Motor neuron (in vitro differentiated cells): ENCODE measurements at regions not wholly inside any gene's neighbourhood (a gene's known extent, or its start where the extent isn't known, plus 50 kb on each side); places are given as distances from the start of the nearest gene placed in this dataset.
A peak's percentile ranks its signal among the peaks of the same experiment; 100 is the strongest.

Experiments used
- ATAC-seq, 8 experiments: fragments of 200-7000 bp; cut with Tn5 transposase; replicated peaks in 6 of 8; 2 replicates each; pipeline ENCODE4 v1.8.0; 2021; ENCODE audit warnings: mild to moderate bottlenecking in 8 of 8, moderate library complexity in 8 of 8
- H3K27ac ChIP-seq, 2 donors: fragments of 250-450 bp; sonication (Bioruptor Pico); 2 replicates each; pipeline ENCODE4 v1.9.0; 2021; ENCODE audit warnings: antibody characterized with exemption in 2 of 2, mild to moderate bottlenecking in 2 of 2, moderate library complexity in 1 of 2
- H3K4me1 ChIP-seq, 2 donors: fragments of 250-450 bp; sonication (Bioruptor Pico); replicated peaks in 1 of 2; 2 replicates each; pipeline ENCODE4 v1.6.1; 2021; ENCODE audit warnings: antibody characterized with exemption in 2 of 2, mild to moderate bottlenecking in 2 of 2, moderate library complexity in 1 of 2
- H3K4me3 ChIP-seq, 5 donors: fragments of 250-450 bp; sonication (Bioruptor Pico); 2 replicates each; pipeline ENCODE4 v1.9.0; 2021; ENCODE audit warnings: antibody characterized with exemption in 5 of 5, mild to moderate bottlenecking in 5 of 5, moderate library complexity in 4 of 5
- WGBS, 10 experiments: fragments of 450-650 bp; shearing (Covaris generic); methylation state at CpG; one replicate each; pipeline ENCODE4 v1.0.0; 2022; 5-methylcytosine and 5-hydroxymethylcytosine counted together
- in situ Hi-C, 9 experiments: fragments of 400-800 bp; cut with MboI; loops; one replicate each; pipeline ENCODE4 v1.15.0; 2021; ENCODE audit warnings: low sequenced_read_pairs in 9 of 9, low pct_unique_long_range_greater_than_20kb in 2 of 9; ENCODE audit not compliant: unreplicated experiment in 9 of 9

GRCh38 chr14:43981135-43981768 is 525.8 kb downstream of the FSCB start:
- Histone ChIP-seq H3K4me3 (no peak overlapping the region), H3K4me1 (no peaks in the 10 kb centered on the region), H3K27ac (no peak overlapping the region)
- in situ Hi-C loops: no loop called here
- 0 to 100% (median 82%) methylated on average over 1 to 3 of the region's 3 CpGs for WGBS, 10 experiments
- ATAC-seq: peak in 1 of 8 experiments; percentile 63

DNA sequence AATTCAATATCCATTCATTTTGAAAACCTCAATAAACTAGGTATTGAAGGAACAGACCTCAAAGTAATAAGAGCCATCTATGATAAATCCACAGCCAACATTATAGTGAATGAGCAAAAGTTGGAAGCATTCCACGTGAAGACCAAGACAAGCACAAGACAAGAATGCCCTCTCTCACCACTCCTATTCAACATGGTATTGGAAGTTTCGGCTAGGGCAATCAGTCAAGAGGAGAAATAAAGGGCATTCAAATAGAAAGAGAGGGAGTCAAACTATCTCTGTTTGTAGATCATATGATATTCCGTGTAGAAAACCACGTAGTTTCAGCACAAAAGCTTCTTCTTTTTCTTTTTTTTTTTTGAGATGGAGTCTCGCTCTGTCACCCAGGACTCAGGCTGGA is 550.3 kb downstream of the FSCB start:
- in situ Hi-C loops: no loop called here
- Histone ChIP-seq H3K4me3 (no peak overlapping the region), H3K27ac (no peak overlapping the region), H3K4me1 (no peaks in the 10 kb centered on the region)
- ATAC-seq: no peak
- 22 to 100% (median 70%) methylated on average over 4 to 5 of the region's 5 CpGs; no CpG with 5 or more reads in 2 of the 10 experiments for WGBS, 10 experiments

- no peak overlapping the region for H3K4me3 ChIP-seq
- in situ Hi-C loops: no loop called here
- WGBS, 10 experiments: 0 to 17% (median 7%) methylated on average over 1 to 3 of the region's 3 CpGs; no CpG with 5 or more reads in 3 of the 10 experiments
- H3K4me1 ChIP-seq: no peaks in the 10 kb centered on the region
- peak in 3 of 8 experiments; percentile 57 to 67 (median 58) for ATAC-seq
- H3K27ac ChIP-seq: no peak overlapping the region
These were observed 557.7 kb downstream of the FSCB start for GRCh38 chr14:43949400-43949799.

DNA sequence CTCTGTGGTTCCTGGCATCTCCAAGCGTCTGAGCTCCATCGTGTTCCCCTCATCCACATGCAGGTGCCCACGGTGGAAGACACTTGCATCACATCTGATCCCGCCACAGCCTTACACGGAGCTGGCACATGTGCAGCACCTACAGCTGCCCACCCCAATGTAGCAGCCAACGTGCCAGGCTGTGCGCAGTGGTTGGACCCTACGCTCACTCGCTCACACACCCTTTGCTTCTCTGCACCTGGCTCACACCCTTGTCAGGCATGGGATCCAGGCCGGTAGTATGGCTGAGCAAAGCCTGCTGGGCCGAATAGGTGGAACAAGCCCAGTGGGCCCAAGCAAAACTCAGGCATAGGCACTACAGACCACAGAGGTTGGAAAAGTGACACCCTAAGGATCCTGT is 567.2 kb downstream of the FSCB start:
- in situ Hi-C loops: no loop called here
- no peak for ATAC-seq
- H3K27ac ChIP-seq: no peak overlapping the region
- WGBS, 10 experiments: 22 to 100% (median 55%) methylated on average over 1 to 6 of the region's 11 CpGs; no CpG with 5 or more reads in 4 of the 10 experiments
- no peaks in the 10 kb centered on the region for H3K4me1 ChIP-seq
- no peak overlapping the region for H3K4me3 ChIP-seq

GRCh38 chr14:43938588-43939281 is 568.3 kb downstream of the FSCB start:
- Histone ChIP-seq H3K27ac (no peak overlapping the region), H3K4me1 (no peaks in the 10 kb centered on the region), H3K4me3 (no peak overlapping the region)
- ATAC-seq: no peak
- WGBS, 10 experiments: 18 to 100% (median 70%) methylated on average over 1 to 14 of the region's 25 CpGs; no CpG with 5 or more reads in 2 of the 10 experiments
- in situ Hi-C loops: no loop called here

- no peak overlapping the region for H3K27ac ChIP-seq
- no peaks in the 10 kb centered on the region for H3K4me1 ChIP-seq
- no peak for ATAC-seq
- 40 to 100% (median 100%) methylated on average over 1 to 2 of the region's 2 CpGs; no CpG with 5 or more reads in 6 of the 10 experiments for WGBS, 10 experiments
- in situ Hi-C loops: no loop called here
- no peak overlapping the region for H3K4me3 ChIP-seq
These were observed 570.1 kb downstream of the FSCB start for GRCh38 chr14:43937001-43937400.

DNA sequence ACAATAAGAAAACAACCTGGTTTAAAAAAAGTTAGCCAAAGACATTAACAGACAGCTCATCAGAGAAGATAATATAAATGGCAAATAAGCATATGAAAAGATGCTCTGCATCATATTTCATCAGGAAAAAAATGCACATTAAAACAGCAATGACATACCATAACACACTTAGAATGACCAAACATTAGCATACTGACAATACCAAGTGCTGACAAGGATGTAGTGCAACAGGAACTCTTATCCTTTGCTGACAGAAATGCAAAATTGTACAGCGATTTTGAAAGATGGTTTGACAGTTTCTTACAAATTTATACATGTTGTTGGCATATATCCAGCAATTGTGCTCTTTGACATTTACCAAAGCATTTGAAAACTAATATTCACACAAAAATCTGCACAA is 573.0 kb downstream of the FSCB start:
- H3K4me1 ChIP-seq: no peaks in the 10 kb centered on the region
- in situ Hi-C loops: no loop called here
- no peak overlapping the region for H3K27ac ChIP-seq
- no peak overlapping the region for H3K4me3 ChIP-seq
- WGBS, 10 experiments: 0 to 100% (median 41%) methylated on average over 1 of the region's 1 CpG; no CpG with 5 or more reads in 4 of the 10 experiments
- no peak for ATAC-seq

GRCh38 chr14:43914041-43914693 is 592.9 kb downstream of the FSCB start:
- H3K4me3 ChIP-seq: no peak overlapping the region
- in situ Hi-C loops: no loop called here
- 0 to 100% (median 51%) methylated on average over 1 to 3 of the region's 4 CpGs; no CpG with 5 or more reads in 5 of the 10 experiments for WGBS, 10 experiments
- no peaks in the 10 kb centered on the region for H3K4me1 ChIP-seq
- H3K27ac ChIP-seq: no peak overlapping the region
- peak in 1 of 8 experiments; percentile 83 for ATAC-seq

DNA sequence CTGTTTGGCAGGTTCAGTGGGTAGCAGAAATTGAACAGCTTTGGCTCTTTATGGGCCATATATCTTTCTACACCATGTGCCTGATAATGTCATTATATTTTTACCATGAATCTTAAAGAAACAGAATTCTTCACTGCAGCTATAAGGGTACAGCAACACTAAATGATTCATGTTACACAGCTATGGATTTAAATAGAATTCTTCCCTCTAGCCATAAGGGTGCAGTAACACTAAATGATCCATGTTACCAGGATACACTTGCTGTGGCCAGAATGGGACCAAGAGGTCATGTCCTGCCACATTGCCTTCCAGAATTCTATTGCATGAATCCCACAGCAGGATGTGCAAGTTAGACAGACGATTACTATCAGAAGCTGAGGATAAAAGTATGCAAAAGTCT is 603.9 kb downstream of the FSCB start:
- in situ Hi-C loops: no loop called here
- ATAC-seq: peak in 5 of 8 experiments; percentile 49 to 64 (median 56)
- peaks cover 3 to 35% of the 10 kb centered on the region in 2 donors for H3K4me1 ChIP-seq
- H3K27ac ChIP-seq: no peak overlapping the region
- 0 to 100% (median 0%) methylated on average over 1 of the region's 1 CpG; no CpG with 5 or more reads in 3 of the 10 experiments for WGBS, 10 experiments
- no peak overlapping the region for H3K4me3 ChIP-seq

DNA sequence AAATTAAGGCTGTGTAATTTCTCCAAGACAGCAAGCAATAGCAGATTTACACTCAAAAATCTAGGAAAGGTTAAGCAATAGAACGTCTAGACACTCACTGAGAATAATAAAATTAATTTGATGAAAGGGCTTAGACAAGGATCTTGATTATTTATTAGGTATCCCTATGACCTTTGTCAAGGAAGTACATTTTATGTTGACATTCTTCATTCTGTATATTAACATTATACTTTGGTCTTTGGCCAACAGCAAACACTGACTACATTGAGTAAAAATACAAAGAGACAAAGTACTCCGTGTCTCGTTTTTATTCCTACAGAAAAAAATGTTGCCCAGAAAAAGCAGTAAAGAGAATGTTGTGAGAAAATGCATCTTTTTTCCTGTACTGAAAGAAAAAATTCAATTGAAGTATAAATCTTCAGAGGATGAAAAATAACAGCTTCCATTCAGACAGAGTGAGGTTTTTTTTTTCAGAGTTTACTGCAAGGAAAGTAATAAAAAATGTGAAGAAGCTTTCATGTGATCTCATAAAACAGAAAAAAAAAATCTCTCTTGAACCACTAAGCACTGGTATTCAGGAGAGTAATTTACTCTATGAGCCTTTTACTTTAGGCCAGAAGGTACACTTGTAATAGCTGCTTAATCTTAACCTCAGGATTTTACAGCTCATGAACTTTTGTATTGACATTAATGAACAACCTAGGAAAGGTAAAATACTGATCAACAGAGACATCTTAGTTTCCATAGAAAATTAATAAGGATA is 605.0 kb downstream of the FSCB start:
- no peak overlapping the region for H3K27ac ChIP-seq
- in situ Hi-C loops: no loop called here
- 0 to 75% (median 18%) methylated on average over 1 to 3 of the region's 3 CpGs for WGBS, 10 experiments
- H3K4me1 ChIP-seq: peaks cover 3 to 35% of the 10 kb centered on the region in 2 donors
- H3K4me3 ChIP-seq: no peak overlapping the region
- ATAC-seq: peak in 5 of 8 experiments; percentile 72 to 82 (median 75)

DNA sequence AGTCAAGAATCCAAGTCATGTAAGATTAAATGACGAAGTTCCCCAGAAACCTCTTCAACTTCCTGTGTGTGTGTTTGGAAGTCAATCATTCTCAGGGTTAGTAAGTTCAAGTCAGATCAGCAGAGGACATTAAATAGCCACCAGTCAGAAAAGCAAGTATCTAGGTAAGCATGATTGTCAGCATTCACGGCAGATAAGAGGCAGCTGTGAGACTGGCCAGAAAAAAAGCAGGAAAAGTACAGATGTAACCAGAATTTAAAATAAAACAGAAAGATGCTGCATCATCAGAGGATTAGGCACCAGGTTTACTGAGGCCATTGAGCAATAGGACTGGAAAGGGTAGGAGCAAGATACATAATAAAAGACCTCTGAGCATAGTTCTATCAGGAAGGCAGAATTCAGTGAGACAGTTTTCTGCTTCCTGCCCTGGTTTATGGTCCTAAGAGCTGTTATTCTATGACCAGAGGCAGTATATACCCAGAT is 606.9 kb downstream of the FSCB start:
- 0 to 100% (median 70%) methylated on average over 1 to 2 of the region's 2 CpGs for WGBS, 10 experiments
- in situ Hi-C loops: no loop called here
- no peak overlapping the region for H3K4me3 ChIP-seq

GRCh38 chr14:43898687-43899086 is 608.4 kb downstream of the FSCB start:
- WGBS, 10 experiments: 0 to 100% (median 75%) methylated on average over 1 to 2 of the region's 2 CpGs
- Histone ChIP-seq H3K4me1 (peaks cover 3 to 30% of the 10 kb centered on the region in 2 donors), H3K27ac (no peak overlapping the region), H3K4me3 (no peak overlapping the region)
- in situ Hi-C loops: no loop called here
- no peak for ATAC-seq

More for the DNA sequence above, 606.9 kb downstream of the FSCB start:
- Histone ChIP-seq H3K27ac (no peak overlapping the region), H3K4me1 (peaks cover 3 to 35% of the 10 kb centered on the region in 2 donors)
- no peak for ATAC-seq
